K562 (cell line): ENCODE measurements at regions not wholly inside any gene's neighbourhood (a gene's known extent, or its start where the extent isn't known, plus 50 kb on each side); places are given as distances from the start of the nearest gene placed in this dataset.
A peak's percentile ranks its signal among the peaks of the same experiment; 100 is the strongest.

ENCODE experiments used
- ATAC-seq: fragments of 200-7000 bp; cut with Tn5 transposase; 3 replicates; pipeline ENCODE4 v1.9.1; 2020; ENCODE audit warnings: moderate library complexity
- BruUV-seq: library from RNA; stranded (reverse); fragments of 400-500 nt; replicated peaks from 2 replicates; lab custom pipeline; 2021; lab: Mats Ljungman, UMichigan
- CTCF ChIA-PET: fragments of 300-600 bp; formaldehyde crosslinking; extraction: SDS; loops from one replicate; lab custom pipeline; 2021; ENCODE audit warnings: low intra/inter-chr PET ratio; lab: Yijun Ruan, JAX
- POLR2A ChIA-PET: fragments of 300-600, 350-650 bp; sonication (Branson Sonifier 250); formaldehyde crosslinking; extraction: SDS; loops from one replicate; lab custom pipeline; 2021; ENCODE audit warnings: antibody characterized with exemption, inconsistent platforms; lab: Yijun Ruan, JAX
- DNase-seq, 4 experiments: peaks; one replicate each; pipeline versions ENCODE4 v3.0.0 to v3.0.0-alpha.2; 2011 to 2018; ENCODE audit warnings: low spot score in 3 of 4, mixed read lengths in 3 of 4; ENCODE audit errors: extremely low read depth in 1 of 4
- FAIRE-seq: peaks from 2 replicates; lab custom pipeline; 2011; peaks lifted over from hg19 to GRCh38; lab: Jason Lieb, UNC
- H2AFZ ChIP-seq: 2 replicates; pipeline ENCODE4 v1.6.0; 2011; ENCODE audit warnings: low read depth, low read length, control low read depth, inconsistent platforms
- H3K27ac ChIP-seq: fragments of 200-600 bp; 3 replicates; pipeline ENCODE4 v1.8.0; 2011; ENCODE audit warnings: low read depth, mild to moderate bottlenecking, control low read depth, inconsistent platforms, low read length, moderate library complexity, mixed read lengths; ENCODE audit errors: extremely low read depth
- H3K27me3 ChIP-seq, 2 experiments: fragments of 300-600 bp in 1 of 2; 2 replicates in 1 of 2; 3 replicates in 1 of 2; pipeline versions ENCODE4 v1.6.0 to v1.8.0; 2011; ENCODE audit warnings: inconsistent platforms in 2 of 2, low read length in 2 of 2, mild to moderate bottlenecking in 1 of 2, mixed read lengths in 1 of 2, moderate library complexity in 1 of 2; ENCODE audit not compliant: control insufficient read depth in 2 of 2, insufficient read depth in 2 of 2
- H3K36me3 ChIP-seq: fragments of 300-600 bp; 3 replicates; pipeline ENCODE4 v1.8.0; 2011; ENCODE audit warnings: mild to moderate bottlenecking, low read length, inconsistent platforms; ENCODE audit not compliant: control insufficient read depth, insufficient read depth
- H3K4me1 ChIP-seq, 2 experiments: fragments of 200-600 bp in 1 of 2; replicated peaks in 1 of 2; 2 replicates in 1 of 2; 3 replicates in 1 of 2; pipeline versions ENCODE4 v1.5.1 to v1.8.0; 2011; ENCODE audit warnings: inconsistent platforms in 2 of 2, low read length in 2 of 2, mild to moderate bottlenecking in 1 of 2, mixed read lengths in 1 of 2, moderate library complexity in 1 of 2; ENCODE audit not compliant: control insufficient read depth in 2 of 2, insufficient read depth in 2 of 2
- H3K4me2 ChIP-seq: 2 replicates; pipeline ENCODE4 v1.6.1; 2011; ENCODE audit warnings: low read length, control low read depth, inconsistent platforms, mixed read lengths; ENCODE audit not compliant: insufficient read depth
- H3K4me3 ChIP-seq: fragments of 200-600 bp; sonication (generic), shearing (Covaris generic); 2 replicates; pipeline ENCODE4 v1.5.1; 2016; ENCODE audit warnings: control low read depth, inconsistent platforms
- H3K79me2 ChIP-seq: fragments of 200-600 bp; 3 replicates; pipeline ENCODE4 v1.8.0; 2011; ENCODE audit warnings: low read length, inconsistent platforms; ENCODE audit not compliant: control insufficient read depth, insufficient read depth
- H3K9ac ChIP-seq, 2 experiments: 2 replicates each; pipeline versions ENCODE4 v1.6.0 to v1.6.1; 2011; ENCODE audit warnings: low read depth in 2 of 2, low read length in 2 of 2, control low read depth in 1 of 2, inconsistent platforms in 1 of 2, mild to moderate bottlenecking in 1 of 2, mixed read lengths in 1 of 2; ENCODE audit not compliant: insufficient read depth in 1 of 2
- H3K9me1 ChIP-seq: one replicate; pipeline ENCODE4 v1.6.0; 2011; ENCODE audit warnings: inconsistent platforms, mild to moderate bottlenecking, low read length, moderate library complexity; ENCODE audit not compliant: control insufficient read depth, insufficient read depth
- H3K9me3 ChIP-seq: replicated peaks from 2 replicates; pipeline ENCODE4 v1.5.1; 2011; ENCODE audit warnings: low read depth, low read length, inconsistent platforms; ENCODE audit not compliant: control insufficient read depth, insufficient read depth
- H4K20me1 ChIP-seq: replicated peaks from 2 replicates; pipeline ENCODE4 v1.6.1; 2011; ENCODE audit warnings: low read length, inconsistent platforms, mixed read lengths; ENCODE audit not compliant: control insufficient read depth, insufficient read depth
- C11orf30 ChIP-seq: fragments of 450-650 bp; IDR thresholded peaks from 2 replicates; pipeline ENCODE4 v1.6.1; 2016; ENCODE audit warnings: low read depth, mild to moderate bottlenecking
- MED1 ChIP-seq: sonication (generic); formaldehyde crosslinking; IDR thresholded peaks from 2 replicates; pipeline ENCODE4 v1.8.1; 2023; ENCODE audit warnings: missing genetic modification reagents, borderline replicate concordance
- PCBP1 ChIP-seq: fragments of 200-400 bp; formaldehyde crosslinking; IDR thresholded peaks from 2 replicates; pipeline ENCODE4 v1.6.1; 2018; ENCODE audit warnings: mild to moderate bottlenecking, low read depth, low read length; ENCODE audit not compliant: poor library complexity, severe bottlenecking
- ZNF12 ChIP-seq: sonication (generic); formaldehyde crosslinking; IDR thresholded peaks from 2 replicates; pipeline ENCODE4 v1.4.0; 2020; ENCODE audit warnings: mild to moderate bottlenecking, missing genetic modification reagents
- ZNF780A ChIP-seq: fragments of 250-450 bp; sonication (Bioruptor Pico); IDR thresholded peaks from 2 replicates; pipeline ENCODE4 v1.5.0; 2021; ENCODE audit warnings: mild to moderate bottlenecking
- WGBS: fragments of 100-300 bp; shearing (Covaris generic); methylation state at CpG from one replicate; pipeline ENCODE4 v1.1.6; 2016; ENCODE audit warnings: low coverage, mixed read lengths; ENCODE audit not compliant: insufficient coverage; ENCODE audit errors: missing lambda C conversion rate; 5-methylcytosine and 5-hydroxymethylcytosine counted together
- in situ Hi-C: fragments of 300-500 bp; cut with MboI; formaldehyde crosslinking; loops from 4 replicates; pipeline ENCODE4 v1.15.0; 2018; ENCODE audit warnings: inconsistent platforms, mixed read lengths
- intact Hi-C: fragments of 100-400 bp; cut with micrococcal nuclease; formaldehyde crosslinking; loops from 2 replicates; pipeline ENCODE4 v1.14.2; 2022
- TF ChIP-seq, protein P1 (sequence below), 3 experiments: IDR thresholded peaks in 2 of 3; conservative IDR thresholded peaks in 1 of 3; 2 replicates each; pipeline ENCODE4 v1.5.1; 2011 to 2012; ENCODE audit warnings: low read length in 3 of 3, mild to moderate bottlenecking in 3 of 3, control low read depth in 2 of 3, improper control_type of control experiment in 1 of 3, inconsistent platforms in 1 of 3, low read depth in 1 of 3, mixed read lengths in 1 of 3, moderate library complexity in 1 of 3; ENCODE audit not compliant: insufficient read depth in 2 of 3

DNA sequence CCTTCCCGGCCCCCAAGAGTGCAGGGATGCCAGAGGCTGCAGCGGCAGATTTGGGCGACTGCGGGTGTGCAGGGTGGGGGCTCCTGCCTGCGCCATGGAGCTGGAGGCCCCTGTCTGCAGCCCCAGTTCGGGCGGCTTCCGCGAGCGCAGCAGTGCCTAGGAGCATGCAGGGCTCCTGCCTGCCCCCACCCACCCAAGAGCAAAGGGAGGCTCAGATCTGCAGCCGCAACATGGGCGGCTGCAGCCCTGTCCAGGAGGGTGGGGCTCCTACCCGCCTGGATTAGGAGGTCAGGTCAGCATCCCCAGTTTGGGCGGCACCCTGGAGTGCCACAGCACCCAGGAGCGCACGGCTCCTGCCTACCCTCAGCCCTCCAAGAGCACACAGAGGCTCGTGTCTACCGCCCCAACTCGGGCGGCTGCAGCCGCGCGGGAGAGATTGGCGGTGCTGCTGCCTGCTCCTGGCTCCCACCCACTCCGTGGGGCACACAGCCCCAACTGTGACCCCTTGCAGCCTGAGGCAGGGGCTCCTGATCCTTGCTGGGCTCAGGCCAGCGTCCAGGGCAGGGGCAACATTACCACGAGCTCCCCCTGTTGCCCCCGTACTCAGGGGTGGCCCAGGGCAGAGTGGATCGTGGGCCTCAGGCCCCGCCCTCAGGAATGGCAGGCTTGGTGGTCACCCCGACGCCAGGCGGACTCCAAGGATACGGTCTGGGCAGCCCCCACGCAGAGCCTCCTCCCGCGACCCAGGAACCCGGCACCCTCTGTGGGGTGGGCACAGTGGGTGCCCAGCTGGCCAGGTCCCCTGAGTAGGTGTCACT, 55.5 kb upstream of the UNC93A start:
- ATAC-seq (no peak; the same call in 2 of the 3 replicates), DNase-seq (no peak), FAIRE-seq (no peak)
- Histone ChIP-seq H3K9me1 (no peaks in the 10 kb centered on the region), H3K27me3 (peaks cover 27 to 48% of the 10 kb centered on the region in 2 experiments; a peak in 4 of 5 replicates), H3K27ac (no peak overlapping the region), H2AFZ (no peak overlapping the region), H3K4me3 (no peak overlapping the region), H4K20me1 (peaks cover 6% of the 10 kb centered on the region), H3K4me2 (no peak overlapping the region), H3K4me1 (peaks cover 0 to 12% of the 10 kb centered on the region in 2 experiments; a peak in 1 of 5 replicates), H3K9ac (no peak overlapping the region; a peak in 1 of 4 replicates), H3K9me3 (no peaks in the 10 kb centered on the region), H3K36me3 (no peaks in the 10 kb centered on the region), H3K79me2 (no peaks in the 10 kb centered on the region)
- no TSS peak for BruUV-seq
- ChIA-PET POLR2A (no interaction called here), CTCF (no interaction called here)
- intact Hi-C loops (no loop called here), in situ Hi-C loops (no loop called here)
- TF ChIP-seq ZNF780A (CRISPR knock-in tag), result no peak
- peak; percentile 11 for TF ChIP-seq PCBP1
- 3% methylated on average over 37 of the region's 38 CpGs for WGBS

- ChIA-PET POLR2A (no interaction called here), CTCF (no interaction called here)
- H3K4me3 ChIP-seq, result no peak overlapping the region
- no peak overlapping the region for H2AFZ ChIP-seq
- H3K36me3 ChIP-seq, result no peaks in the 10 kb centered on the region
- H4K20me1 ChIP-seq, result peaks cover 6% of the 10 kb centered on the region
- intact Hi-C loops, result no loop called here
- no peaks in the 10 kb centered on the region for H3K79me2 ChIP-seq
- H3K27ac ChIP-seq, result no peak overlapping the region
- no TSS peak for BruUV-seq
- TF ChIP-seq ZNF12 (CRISPR knock-in tag) (no peak), MED1 (CRISPR knock-in tag) (no peak), C11orf30 (0 out of 2 replicates have a peak, but pooled peaks have one; percentile 9)
- TF ChIP-seq, protein P1, sequence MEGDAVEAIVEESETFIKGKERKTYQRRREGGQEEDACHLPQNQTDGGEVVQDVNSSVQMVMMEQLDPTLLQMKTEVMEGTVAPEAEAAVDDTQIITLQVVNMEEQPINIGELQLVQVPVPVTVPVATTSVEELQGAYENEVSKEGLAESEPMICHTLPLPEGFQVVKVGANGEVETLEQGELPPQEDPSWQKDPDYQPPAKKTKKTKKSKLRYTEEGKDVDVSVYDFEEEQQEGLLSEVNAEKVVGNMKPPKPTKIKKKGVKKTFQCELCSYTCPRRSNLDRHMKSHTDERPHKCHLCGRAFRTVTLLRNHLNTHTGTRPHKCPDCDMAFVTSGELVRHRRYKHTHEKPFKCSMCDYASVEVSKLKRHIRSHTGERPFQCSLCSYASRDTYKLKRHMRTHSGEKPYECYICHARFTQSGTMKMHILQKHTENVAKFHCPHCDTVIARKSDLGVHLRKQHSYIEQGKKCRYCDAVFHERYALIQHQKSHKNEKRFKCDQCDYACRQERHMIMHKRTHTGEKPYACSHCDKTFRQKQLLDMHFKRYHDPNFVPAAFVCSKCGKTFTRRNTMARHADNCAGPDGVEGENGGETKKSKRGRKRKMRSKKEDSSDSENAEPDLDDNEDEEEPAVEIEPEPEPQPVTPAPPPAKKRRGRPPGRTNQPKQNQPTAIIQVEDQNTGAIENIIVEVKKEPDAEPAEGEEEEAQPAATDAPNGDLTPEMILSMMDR (IDR thresholded peaks at IDR 0.05 in 2 of 3, conservative IDR thresholded peaks at IDR 0.05 in 1 of 3; ENCODE audit: insufficient read depth in 2 of 3, low read depth in 1 of 3, low read length in 3 of 3), result peak in 1 of 3 experiments; percentile 6; a peak in 1 of 6 replicates
- H3K27me3 ChIP-seq, result peaks cover 31 to 53% of the 10 kb centered on the region in 2 experiments; a peak in 4 of 5 replicates
- ATAC-seq (peak; percentile 58; the same call in 2 of the 3 replicates), FAIRE-seq (no peak), DNase-seq (no peak)
- in situ Hi-C loops, result no loop called here
- WGBS, result 2% methylated on average over 16 of the region's 16 CpGs
- H3K4me1 ChIP-seq, result peaks cover 0 to 12% of the 10 kb centered on the region in 2 experiments; a peak in 1 of 5 replicates
- no peaks in the 10 kb centered on the region for H3K9me1 ChIP-seq
- H3K9ac ChIP-seq, result no peak overlapping the region; a peak in 1 of 4 replicates
- no peaks in the 10 kb centered on the region for H3K9me3 ChIP-seq
- H3K4me2 ChIP-seq, result no peak overlapping the region
These were observed 54.9 kb upstream of the UNC93A start for GRCh38 chr6:167236239-167236571.
